Tibial nerve (tissue), 4 donors: ENCODE measurements at regions not wholly inside any gene's neighbourhood (a gene's known extent, or its start where the extent isn't known, plus 50 kb on each side); places are given as distances from the start of the nearest gene placed in this dataset.

Source experiments
- DNase-seq, 2 donors: peaks; one replicate each; pipeline ENCODE4 v3.0.0-alpha.2; 2019; ENCODE audit warnings: low spot score in 2 of 2
- H3K27ac ChIP-seq, 4 donors: fragments of 200-600 bp; sonication (generic) in 3 of 4; one replicate each; pipeline ENCODE4 v1.5.1; 2017 to 2019; ENCODE audit warnings: mild to moderate bottlenecking in 1 of 4
- H3K27me3 ChIP-seq, 2 donors: fragments of 200-600 bp; sonication (generic) in 1 of 2; one replicate each; pipeline versions ENCODE4 v1.5.1 to v1.6.0; 2017 to 2019
- H3K36me3 ChIP-seq, 3 donors: fragments of 200-600 bp; sonication (generic); one replicate each; pipeline ENCODE4 v1.5.1; 2018 to 2019
- H3K4me1 ChIP-seq, 4 donors: fragments of 200-600 bp; sonication (generic) in 3 of 4; one replicate each; pipeline ENCODE4 v1.5.1; 2017 to 2019
- H3K4me3 ChIP-seq, 4 donors: fragments of 200-600 bp; sonication (generic) in 3 of 4; one replicate each; pipeline ENCODE4 v1.5.1; 2017 to 2019; ENCODE audit warnings: mild to moderate bottlenecking in 1 of 4, moderate library complexity in 1 of 4
- H3K9me3 ChIP-seq, 4 donors: fragments of 200-600 bp; sonication (generic) in 3 of 4; one replicate each; pipeline ENCODE4 v1.5.1; 2017 to 2019
- EP300 ChIP-seq, 2 donors: sonication (generic); formaldehyde crosslinking; IDR thresholded peaks; one replicate each; pipeline ENCODE4 v1.6.1; 2017; ENCODE audit warnings: antibody characterized with exemption in 2 of 2, mild to moderate bottlenecking in 1 of 2
- POLR2A ChIP-seq, 2 donors: fragments of 450-650 bp; IDR thresholded peaks; one replicate each; pipeline ENCODE4 v1.6.1; 2017; ENCODE audit warnings: antibody characterized with exemption in 2 of 2, mild to moderate bottlenecking in 2 of 2, moderate library complexity in 2 of 2
- WGBS, 2 donors: methylation state at CpG; one replicate each; pipeline ENCODE4 v1.1.5; 2018; 5-methylcytosine and 5-hydroxymethylcytosine counted together
- TF ChIP-seq, protein P1 (sequence below), 5 experiments: fragments of 200-600 bp in 3 of 5; fragments of 450-650 bp in 2 of 5; sonication (generic) in 3 of 5; IDR thresholded peaks; one replicate each; pipeline ENCODE4 v1.5.1; 2016 to 2019; ENCODE audit warnings: antibody characterized with exemption in 5 of 5, mild to moderate bottlenecking in 3 of 5, moderate library complexity in 2 of 5

GRCh38 chr11:23543651-23544222 is 683.5 kb upstream of the CCDC179 start:
- Histone ChIP-seq H3K4me1 (peaks cover 0 to 7% (median 0%) of the 10 kb centered on the region in 4 donors), H3K9me3 (no peaks in the 10 kb centered on the region), H3K36me3 (no peaks in the 10 kb centered on the region), H3K27ac (no peak overlapping the region), H3K4me3 (no peak overlapping the region), H3K27me3 (no peaks in the 10 kb centered on the region)
- TF ChIP-seq EP300 (IDR thresholded peaks at IDR 0.05) (no peak), POLR2A (IDR thresholded peaks at IDR 0.05) (no peak)
- TF ChIP-seq, protein P1, sequence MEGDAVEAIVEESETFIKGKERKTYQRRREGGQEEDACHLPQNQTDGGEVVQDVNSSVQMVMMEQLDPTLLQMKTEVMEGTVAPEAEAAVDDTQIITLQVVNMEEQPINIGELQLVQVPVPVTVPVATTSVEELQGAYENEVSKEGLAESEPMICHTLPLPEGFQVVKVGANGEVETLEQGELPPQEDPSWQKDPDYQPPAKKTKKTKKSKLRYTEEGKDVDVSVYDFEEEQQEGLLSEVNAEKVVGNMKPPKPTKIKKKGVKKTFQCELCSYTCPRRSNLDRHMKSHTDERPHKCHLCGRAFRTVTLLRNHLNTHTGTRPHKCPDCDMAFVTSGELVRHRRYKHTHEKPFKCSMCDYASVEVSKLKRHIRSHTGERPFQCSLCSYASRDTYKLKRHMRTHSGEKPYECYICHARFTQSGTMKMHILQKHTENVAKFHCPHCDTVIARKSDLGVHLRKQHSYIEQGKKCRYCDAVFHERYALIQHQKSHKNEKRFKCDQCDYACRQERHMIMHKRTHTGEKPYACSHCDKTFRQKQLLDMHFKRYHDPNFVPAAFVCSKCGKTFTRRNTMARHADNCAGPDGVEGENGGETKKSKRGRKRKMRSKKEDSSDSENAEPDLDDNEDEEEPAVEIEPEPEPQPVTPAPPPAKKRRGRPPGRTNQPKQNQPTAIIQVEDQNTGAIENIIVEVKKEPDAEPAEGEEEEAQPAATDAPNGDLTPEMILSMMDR (IDR thresholded peaks at IDR 0.05): no peak
- 85 to 89% methylated on average over 3 of the region's 3 CpGs for WGBS, 2 donors
- DNase-seq: no peak

DNA sequence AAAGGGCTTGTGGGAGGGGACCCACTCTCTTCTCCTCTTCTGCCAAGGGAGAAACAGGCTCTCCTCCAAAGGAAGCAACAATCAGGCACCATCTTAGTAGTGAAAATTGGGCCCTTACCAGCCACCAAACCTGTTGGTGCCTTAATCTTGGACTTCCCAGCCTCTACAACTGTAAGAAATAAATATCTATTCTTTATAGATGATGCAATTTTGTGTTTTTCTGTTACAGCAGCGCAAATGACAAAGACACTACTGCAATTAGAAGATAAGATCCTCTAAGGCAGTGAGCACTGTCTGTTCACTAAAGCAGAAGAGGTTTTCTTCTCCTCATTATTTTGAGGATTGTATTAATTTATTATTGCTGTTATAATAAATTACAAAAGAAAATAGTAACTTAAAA is 691.4 kb upstream of the CCDC179 start:
- Histone ChIP-seq H3K36me3 (no peaks in the 10 kb centered on the region), H3K4me1 (no peaks in the 10 kb centered on the region), H3K4me3 (no peak overlapping the region), H3K27ac (no peak overlapping the region), H3K27me3 (no peaks in the 10 kb centered on the region), H3K9me3 (peaks cover 0 to 3% (median 0%) of the 10 kb centered on the region in 4 donors)
- no peak for DNase-seq
- TF ChIP-seq EP300 (IDR thresholded peaks at IDR 0.05): no peak
- TF ChIP-seq, protein P1 (IDR thresholded peaks at IDR 0.05): no peak
- 88 to 93% methylated on average over 1 of the region's 1 CpG for WGBS, 2 donors

- 94 to 97% methylated on average over 1 of the region's 1 CpG for WGBS, 2 donors
These were observed 693.7 kb upstream of the CCDC179 start for GRCh38 chr11:23554002-23554401.

GRCh38 chr11:23555085-23555484 is 694.8 kb upstream of the CCDC179 start:
- TF ChIP-seq POLR2A (IDR thresholded peaks at IDR 0.05): no peak
- TF ChIP-seq EP300 (IDR thresholded peaks at IDR 0.05): no peak
- TF ChIP-seq, protein P1 (IDR thresholded peaks at IDR 0.05): no peak
- Histone ChIP-seq H3K4me3 (no peak overlapping the region), H3K27ac (no peak overlapping the region), H3K36me3 (no peaks in the 10 kb centered on the region), H3K9me3 (peaks cover 0 to 3% (median 0%) of the 10 kb centered on the region in 4 donors), H3K27me3 (no peaks in the 10 kb centered on the region), H3K4me1 (no peaks in the 10 kb centered on the region)
- 24 to 33% methylated on average over 1 of the region's 1 CpG for WGBS, 2 donors
- no peak for DNase-seq

More at GRCh38 chr11:23554002-23554401, 693.7 kb upstream of the CCDC179 start:
- Histone ChIP-seq H3K36me3 (no peaks in the 10 kb centered on the region), H3K4me1 (no peaks in the 10 kb centered on the region), H3K4me3 (no peak overlapping the region), H3K27me3 (no peaks in the 10 kb centered on the region), H3K27ac (no peak overlapping the region), H3K9me3 (peaks cover 0 to 3% (median 0%) of the 10 kb centered on the region in 4 donors)
- no peak for DNase-seq
- TF ChIP-seq EP300 (IDR thresholded peaks at IDR 0.05) (no peak), POLR2A (IDR thresholded peaks at IDR 0.05) (no peak)
- TF ChIP-seq, protein P1 (IDR thresholded peaks at IDR 0.05): no peak

- no peak for DNase-seq
- Histone ChIP-seq H3K27me3 (no peaks in the 10 kb centered on the region), H3K36me3 (no peaks in the 10 kb centered on the region), H3K9me3 (peaks cover 0 to 3% (median 0%) of the 10 kb centered on the region in 4 donors), H3K4me1 (no peaks in the 10 kb centered on the region), H3K27ac (no peak overlapping the region), H3K4me3 (no peak overlapping the region)
- TF ChIP-seq POLR2A (IDR thresholded peaks at IDR 0.05) (no peak), EP300 (IDR thresholded peaks at IDR 0.05) (no peak)
- TF ChIP-seq, protein P1 (IDR thresholded peaks at IDR 0.05): no peak
- 78 to 83% methylated on average over 2 of the region's 2 CpGs for WGBS, 2 donors
These were observed 696.0 kb upstream of the CCDC179 start for GRCh38 chr11:23556163-23556750.
